Stimulated activated CD4-positive, alpha-beta T cell treated with anti-CD3 and anti-CD28 coated beads, Interleukin-1b, Interleukin-23, amount 100 ng/mL, for 1 hour (primary cell): ENCODE measurements at regions not wholly inside any gene's neighbourhood (a gene's known extent, or its start where the extent isn't known, plus 50 kb on each side); places are given as distances from the start of the nearest gene placed in this dataset.
"Not testable (repeated sequence)": the region's sequence is repeated elsewhere in the genome, so short reads cannot be mapped to it uniquely, and the experiment has no call there.

Experiments used
- DNase-seq, 2 donors: peaks; one replicate each; pipeline ENCODE4 v3.0.0-alpha.2; 2020; ENCODE audit warnings: low read depth in 2 of 2

DNA sequence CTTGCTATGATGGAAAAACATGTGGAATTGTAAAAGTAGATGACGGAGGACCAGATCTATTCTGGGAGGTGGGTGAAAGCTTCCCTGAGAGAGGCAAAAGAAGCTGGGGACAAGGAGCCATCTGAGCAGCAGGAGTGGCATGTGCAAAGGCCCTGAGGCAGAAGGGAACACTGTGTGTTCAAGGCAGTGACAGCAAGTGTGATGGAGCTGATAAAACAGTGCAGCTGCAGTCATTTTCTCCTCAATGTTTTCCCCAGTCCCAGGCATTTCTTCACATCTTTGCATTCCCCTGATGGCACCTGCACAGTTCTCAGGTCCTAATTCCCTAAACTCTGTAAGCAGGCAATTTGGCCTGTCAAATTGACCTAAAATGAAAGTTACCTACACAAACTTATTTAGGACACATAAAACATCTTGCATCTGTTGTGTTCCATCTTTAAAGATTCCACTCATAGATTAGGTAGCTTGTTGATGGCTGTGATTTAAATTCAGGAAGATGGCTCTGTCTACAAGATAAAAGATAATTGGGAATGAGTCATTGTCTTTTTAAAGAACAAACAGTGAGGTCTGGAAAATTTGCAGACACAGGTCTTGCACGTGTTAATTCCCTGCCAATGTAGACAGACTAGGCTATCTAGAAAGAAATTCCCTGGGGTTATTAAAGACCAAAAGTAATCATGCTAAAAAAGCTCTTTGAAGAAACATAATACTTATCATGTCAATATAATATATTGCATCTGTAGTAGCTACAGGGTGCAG is 289.6 kb upstream of the SGCD start:
- DNase-seq, result no peak

DNA sequence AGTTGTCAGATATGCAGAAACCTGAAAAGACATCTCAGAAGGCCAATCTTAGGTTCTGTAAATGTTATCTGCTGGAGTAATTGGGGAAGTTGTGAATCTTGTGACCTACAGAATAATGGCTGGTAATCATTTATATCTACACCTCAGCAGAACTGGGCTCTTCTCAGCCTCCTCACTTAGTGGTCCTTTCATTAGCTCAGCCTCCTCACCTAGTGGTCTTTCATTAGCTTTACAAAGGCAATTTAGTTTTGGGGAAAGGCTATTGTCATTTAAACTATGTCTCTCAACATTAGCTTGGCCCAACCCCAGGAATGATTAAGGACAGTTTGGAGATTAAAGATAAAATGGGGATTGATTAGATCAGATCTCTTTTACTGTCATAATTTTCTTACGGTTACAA is 284.2 kb upstream of the SGCD start:
- no peak for DNase-seq

DNA sequence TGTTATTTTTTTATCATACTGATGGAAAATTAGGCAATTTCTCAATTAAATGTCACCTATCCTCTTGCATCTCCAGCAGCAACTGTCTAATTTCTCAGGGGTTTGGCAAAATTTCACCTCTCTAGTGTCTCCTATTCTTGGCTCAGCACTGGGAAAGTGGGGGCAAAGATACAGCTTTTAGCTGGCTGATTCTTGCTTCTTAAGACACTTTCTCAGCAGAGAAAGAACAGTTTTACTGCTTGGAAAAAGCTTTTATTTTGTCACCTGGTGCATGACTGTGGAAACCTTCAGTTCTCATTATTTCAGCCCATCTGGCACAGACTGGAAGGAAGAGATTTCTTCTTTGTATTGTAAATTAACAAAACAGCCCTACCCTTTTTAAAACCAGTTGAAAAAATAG is 283.6 kb upstream of the SGCD start:
- no peak for DNase-seq

DNA sequence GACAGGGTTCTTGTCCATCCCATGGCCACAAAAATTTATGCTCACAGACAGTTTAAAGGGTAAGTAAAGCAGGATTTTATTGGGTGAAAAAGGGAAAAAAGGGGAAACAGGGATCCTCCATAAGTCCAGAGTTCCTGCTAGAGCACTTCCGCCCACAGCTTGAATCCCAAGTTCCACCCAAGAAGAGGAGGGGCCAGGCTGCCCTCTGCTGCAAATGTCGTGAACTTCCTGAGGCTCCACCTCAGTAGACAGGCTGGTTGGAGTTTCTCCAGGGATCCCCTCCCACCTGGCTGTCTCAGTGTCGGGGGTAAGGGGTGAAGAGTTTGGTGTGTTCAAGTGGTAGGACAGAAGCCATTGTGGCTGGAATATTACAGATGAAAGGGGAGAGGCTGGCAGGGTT is 275.0 kb upstream of the SGCD start:
- no peak for DNase-seq

DNA sequence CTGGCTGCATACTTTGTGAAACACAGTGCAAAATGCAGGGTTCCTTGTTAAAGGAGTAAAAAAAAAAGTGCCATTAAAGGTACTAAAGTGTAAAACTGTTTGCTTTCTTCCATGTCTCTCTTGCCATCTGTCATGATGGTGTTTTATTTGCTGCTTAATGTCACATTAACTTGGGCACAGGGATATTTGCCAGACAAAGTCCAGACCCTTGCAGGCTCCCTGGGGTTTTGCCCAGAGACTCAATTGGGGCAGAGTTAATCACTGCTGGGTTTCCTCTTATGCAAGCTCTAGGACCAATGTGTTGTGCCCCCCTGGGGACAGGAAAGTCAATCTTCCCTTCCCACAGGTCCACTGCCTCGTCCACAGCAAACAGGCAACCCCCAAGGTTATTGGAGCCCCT is 274.3 kb upstream of the SGCD start:
- DNase-seq, result no peak

DNA sequence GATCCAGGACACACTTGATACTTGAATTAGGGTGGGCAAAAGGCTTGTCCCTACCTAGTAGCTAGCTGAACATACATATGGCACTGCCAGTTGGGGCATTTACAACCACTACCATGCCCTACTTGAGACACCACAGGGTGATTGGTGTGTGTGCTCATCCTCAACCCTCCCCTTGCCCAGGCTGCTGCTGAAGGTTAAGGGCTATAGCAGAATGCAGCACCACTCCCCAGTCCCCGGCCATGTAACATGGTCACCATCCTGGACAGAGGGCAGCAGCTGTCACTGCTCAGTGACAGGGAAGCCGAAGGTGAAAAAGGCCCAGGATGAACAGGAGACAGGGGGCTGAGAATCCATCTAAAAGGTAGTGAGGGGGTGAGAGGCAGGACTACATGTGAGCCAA is 273.9 kb upstream of the SGCD start:
- DNase-seq, result no peak

DNA sequence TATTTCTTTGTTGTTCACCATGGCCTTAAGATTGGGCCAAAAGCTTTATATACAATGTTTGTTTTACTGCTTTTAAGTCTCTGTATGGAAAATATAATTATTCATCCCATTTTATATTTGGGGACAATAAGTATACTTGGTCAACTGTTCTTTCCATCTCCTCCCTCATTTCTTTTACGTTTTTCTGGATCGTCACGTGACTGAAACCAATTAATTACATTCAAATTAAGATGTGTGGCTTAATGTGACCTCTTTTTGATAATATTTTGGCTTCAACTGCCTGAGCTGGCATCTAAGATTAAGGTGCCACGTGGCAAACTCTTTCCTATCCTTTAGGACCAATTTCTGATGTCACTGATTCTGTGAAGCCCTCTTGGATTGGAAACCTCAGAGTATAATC is 250.1 kb upstream of the SGCD start:
- no peak for DNase-seq

DNA sequence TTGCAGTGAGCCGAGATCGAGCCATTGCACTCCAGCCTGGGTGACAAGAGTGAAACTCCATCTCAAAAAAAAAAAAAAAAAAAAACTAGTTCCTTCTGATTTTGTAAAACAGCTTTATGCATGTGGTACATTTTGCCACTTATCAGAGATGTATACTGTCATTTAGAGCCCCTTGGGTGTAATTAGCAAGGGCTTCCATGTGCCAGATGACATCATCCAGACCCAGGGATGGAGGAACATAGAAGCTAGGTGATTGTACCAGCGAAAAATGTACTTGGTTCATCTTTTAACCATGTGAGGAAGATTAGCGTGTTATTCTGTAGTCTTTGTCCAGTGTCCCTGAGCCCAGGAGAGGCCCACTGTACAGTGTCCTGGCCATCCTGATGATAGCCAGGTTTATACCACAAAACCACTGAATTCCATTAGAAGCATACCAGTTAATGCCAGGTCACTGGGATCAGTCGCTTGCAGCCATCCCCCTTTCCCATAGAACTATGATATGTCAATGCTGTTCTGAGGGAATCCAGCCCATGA is 239.3 kb upstream of the SGCD start:
- DNase-seq, result no peak

DNA sequence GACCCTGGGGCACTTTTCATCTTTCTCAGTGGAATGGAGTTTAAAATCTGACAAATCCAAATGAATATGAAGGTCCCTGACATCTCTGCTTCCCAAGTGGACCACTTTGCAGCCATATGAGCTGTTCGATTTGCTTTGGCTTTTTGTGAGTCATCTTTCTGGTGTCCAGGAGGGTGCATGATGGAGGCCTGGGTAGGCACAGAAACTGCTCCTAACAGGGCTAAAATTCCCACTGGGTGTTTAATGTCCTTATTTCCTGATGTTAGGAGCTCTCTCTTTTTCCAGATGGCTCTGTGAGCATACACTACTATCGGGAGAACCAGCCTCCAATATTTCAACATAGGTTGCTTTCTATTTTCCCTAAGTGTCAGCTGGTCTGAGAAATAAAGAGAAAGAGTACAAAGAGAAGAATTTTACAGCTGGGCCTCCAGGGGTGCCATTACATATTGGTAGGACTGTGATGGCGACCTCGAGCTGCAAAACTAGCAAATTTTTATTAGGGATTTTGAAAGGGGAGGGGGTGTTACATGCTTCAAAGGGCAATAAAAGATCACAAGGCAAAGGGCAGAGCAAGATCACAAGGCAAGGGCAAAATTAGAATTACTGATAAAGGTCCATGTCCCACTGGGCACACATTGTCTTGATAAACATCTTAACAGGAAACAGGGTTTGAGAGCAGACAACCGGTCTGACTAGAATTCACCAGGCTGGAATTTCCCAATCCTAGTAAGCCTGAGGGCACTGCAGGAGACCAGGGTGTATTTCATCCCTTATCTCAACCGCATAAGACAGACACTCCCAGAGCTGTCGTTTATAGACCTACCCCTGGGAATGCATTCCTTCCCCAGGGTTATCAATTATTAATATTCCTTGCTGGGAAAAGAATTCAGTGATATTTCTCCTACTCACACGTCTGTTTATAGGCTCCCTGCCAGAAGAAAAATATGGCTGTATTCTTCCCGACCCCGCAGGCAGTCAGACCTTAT is 236.7 kb upstream of the SGCD start:
- not testable (repeated sequence) for DNase-seq

DNA sequence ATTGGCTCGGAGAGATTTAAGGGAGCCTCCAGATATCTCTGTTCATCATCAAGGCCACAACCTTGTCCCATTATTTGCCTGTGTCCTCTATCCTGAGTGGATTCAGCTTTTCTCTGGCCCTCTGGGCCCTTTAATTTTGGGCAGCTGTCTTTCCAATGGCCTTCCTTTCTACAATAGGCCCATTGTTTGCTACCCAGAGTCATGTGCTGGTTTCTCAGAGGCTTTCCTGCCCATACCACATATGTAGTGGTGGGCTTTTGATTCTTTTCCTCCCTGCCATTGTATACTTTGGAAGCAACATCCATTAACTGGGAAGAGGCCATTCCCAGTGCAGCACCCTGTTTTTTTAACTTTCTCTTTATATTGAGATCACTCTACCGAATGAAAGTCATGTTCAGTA is 233.9 kb upstream of the SGCD start:
- DNase-seq, result no peak

DNA sequence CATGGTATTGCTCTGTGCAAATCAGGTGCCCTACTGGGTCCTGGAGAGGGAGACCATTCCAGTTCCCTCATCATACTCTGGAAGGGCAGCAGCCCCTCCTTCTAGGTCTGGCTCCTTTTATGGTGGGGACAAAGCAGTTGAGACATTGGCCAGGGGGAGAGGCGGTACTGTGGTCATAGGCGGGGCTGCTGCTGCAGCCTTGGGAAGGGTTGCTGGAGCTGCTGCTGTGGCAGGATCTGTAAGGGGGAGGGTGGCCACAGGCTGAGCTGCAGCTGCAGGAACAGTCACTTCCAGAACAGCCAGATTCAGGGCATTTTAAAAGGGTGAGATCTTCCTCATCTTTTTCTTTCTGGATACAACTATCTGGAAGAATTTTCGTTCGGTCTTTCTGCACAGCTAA is 233.0 kb upstream of the SGCD start:
- no peak for DNase-seq

DNA sequence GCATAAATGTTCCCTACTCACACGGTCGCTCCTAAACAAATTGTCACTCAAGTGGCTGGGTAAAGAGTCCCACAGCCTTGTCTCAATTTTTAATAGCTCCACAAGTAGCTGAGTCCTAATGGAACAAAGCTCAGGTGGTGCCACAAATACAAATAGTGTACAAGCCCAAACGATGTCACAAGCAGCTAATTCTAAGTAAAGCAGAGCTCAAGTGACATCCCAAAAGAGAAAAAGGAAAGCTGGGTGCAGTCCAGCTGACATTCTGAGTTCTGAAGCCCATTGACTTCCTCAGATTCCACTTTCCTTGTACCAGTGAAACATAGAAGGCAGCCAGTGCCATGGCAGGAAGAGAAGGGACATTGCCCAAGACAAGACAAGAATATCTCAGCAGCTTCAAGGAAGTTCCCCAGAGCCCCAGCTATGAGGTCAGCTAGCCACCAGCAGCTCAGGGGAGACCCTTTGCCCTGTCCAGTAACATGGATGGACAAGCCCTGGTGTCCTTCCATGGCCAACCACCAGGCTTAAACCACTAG is 231.2 kb upstream of the SGCD start:
- no peak for DNase-seq

DNA sequence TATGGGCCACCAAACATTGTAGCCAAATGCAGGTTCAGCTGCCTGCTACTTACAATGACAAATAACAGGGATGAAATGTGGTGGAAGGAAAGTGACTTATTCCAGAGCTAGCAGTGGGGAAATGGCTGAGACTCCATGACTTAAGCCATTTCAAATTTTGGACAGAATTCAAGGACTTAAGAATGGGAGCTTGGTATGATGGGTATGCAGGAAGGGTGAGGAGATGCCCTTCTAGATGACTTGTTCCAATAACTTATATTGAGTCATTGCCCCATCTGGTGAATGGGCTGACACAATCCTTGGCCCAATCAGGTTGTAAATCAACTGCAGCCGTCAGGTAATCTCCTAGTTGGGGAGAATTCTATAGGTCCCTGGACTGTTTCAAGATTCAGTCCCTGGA is 230.7 kb upstream of the SGCD start:
- no peak for DNase-seq

DNA sequence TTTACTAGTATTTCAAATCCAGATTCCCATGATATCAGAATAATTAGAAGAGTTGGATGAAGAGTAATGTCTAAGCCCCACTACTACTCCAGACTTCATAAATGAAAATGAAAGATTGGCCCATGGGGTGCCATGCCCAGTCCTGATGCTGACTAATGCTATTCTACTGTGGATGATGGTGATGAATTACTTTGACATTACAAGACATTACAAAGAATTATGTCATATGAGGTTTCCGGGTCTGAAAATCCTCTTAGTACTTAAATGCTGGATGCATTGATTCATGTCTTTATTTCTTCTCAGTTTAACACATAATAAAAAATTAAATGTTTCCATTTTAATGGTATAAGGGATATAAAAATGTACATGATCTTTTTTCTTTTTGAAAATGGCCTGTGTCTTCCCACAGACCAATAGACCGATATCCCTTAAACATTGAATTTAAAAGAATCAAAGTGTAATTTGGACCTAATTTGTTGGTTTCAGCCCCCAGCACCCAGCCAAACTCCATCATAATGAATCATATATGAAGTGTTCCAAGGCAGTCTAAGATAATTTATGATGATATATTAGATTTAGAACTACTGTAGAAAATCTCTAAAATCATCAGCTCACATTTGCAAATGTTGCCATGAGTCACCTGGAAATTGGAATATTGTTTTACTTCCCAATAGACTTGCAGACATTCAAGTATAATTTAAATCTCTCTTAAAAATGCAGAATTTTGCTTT is 223.6 kb upstream of the SGCD start:
- no peak for DNase-seq

DNA sequence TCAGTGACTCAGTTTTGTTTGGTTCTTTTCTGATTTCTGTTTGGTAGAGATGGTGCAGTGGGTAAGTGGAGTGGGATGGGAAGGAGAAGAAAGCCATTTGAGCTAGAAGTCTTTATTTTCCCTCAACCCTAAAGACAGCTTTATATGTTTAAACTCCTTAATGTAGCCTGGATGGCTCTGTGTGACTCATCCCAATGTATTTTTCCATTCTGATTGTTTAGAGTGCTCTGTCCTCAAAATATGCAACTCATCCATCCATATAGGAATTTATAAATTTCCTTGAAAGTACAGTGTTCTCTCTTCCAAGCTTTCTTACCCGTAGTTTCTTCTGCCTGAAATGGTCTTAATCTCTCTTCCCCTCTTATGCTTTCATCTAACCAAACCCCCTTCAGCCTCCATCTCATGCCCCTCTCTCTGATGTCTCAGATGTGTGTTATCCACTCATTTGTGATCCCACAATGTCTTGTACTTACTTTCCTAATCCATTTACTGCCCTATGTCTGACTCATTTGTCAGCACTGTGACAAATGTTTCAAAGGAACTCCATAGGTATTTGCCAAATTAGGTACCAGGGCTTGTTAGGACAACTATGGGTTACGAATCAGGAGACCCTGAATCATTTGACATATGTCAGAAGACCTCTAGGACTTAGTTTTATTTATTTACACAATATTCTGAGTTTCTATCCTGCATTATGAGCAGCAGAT is 217.5 kb upstream of the SGCD start:
- no peak for DNase-seq

DNA sequence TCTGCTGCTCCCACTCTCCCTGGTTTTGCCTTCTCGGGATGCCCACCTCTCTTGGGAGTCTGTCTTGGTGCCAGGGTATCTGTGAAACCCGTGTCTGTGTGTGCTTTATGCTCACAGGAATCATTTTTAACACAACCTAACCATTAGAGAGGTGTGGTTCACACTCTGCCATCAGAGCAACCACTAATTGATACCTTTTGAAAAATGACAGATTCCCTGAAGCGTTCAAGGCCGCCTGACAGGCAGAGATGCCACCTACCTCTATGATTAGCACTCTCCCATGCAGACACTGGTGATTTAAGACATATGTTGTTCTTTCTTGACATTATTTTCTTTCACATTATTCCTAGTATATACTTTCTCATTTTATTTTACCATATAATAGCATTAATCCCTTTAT is 207.3 kb upstream of the SGCD start:
- no peak for DNase-seq

DNA sequence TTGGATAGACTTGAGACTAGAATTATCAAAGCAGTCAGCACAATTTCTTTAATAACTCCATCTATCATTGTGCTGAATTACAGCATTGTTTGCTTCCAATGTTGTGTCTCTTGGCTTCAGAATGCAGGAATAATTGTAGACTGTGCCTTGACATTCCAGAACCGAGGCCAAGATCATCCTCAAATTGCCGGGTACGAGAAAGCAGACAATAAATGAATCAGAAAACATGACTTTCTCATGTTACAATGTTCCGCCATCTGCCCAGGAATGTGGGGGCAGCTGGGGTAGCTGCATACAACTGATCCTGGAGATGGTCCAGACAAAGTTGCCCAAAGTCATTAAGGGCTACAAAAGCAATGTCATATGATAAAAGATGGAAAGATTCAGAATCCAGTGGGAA is 206.2 kb upstream of the SGCD start:
- DNase-seq, result no peak

DNA sequence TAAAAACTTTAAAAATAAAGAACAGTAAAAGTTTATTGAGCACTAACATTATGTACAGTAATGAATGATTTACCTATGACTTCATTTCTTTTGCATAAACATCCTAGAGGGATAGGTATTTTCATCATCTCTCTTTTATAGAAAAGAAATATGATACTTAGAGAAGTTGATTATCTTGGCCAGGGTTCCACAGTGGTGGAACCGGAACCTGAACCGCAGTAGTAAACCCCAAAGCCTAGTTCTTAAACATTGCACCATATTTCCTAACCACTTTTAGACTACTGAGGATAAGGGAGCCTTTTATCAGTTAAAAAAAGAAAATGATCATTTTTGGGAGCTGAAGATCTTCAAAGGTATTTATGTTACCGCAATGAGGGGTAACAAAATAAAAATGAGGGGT is 205.7 kb upstream of the SGCD start:
- DNase-seq, result no peak

DNA sequence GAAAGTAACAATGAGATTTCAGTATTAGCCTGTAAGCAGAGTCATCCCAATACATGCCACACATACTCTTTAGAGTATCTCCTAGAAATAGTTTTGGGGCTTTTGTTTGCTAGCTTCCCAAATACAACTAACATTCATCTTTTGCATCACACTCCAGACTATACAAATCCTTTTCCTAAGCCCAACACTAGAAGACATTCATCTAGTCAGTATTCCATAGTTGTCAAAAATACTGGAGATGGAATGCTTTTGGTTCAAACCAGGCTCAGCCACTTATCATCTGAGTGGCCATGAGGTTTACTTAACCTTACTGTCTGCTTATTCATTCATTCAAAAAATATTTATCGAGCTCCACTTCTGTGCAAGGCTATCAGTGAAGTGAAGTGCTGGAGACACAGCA is 205.1 kb upstream of the SGCD start:
- no peak for DNase-seq

DNA sequence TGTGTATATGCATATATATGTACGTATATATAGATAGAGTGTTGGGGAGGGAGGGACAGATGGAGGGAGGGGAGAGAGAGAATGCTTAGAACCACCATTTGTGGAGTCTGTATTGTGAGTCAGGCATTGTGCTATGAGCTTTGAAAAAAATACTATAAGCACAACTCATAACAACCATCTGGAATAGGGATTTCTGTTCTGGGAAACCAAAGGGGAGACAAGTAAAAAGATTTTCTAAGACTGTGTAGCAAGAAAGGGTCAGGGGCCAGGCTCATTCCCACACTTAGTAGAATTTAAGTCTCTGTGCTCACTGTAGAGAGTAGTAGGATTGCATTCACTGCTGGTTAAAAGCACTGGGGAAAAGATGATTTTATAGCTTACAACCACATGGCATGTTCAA is 202.3 kb upstream of the SGCD start:
- DNase-seq, result no peak

DNA sequence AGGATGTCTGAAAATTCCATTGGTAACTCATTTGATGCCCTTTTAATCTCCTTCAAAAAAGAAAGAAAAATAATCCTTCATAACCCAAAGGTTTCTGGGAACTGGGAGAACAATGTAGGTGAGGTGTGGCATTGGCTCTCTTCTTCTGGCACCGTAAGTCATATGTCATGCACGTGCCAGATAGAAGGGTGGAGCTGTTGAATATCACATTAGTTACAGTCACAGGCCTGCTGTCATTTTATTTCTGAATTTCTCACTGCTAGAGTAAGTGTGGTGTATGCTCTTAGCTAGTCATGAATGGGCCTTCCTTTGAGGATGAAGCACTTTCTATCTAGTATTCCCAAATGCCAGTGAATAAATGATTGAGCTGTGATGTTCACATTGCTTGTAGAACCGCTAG is 201.8 kb upstream of the SGCD start:
- DNase-seq, result no peak
